Peyer's patch (tissue), 4 donors: ENCODE measurements at regions not wholly inside any gene's neighbourhood (a gene's known extent, or its start where the extent isn't known, plus 50 kb on each side); places are given as distances from the start of the nearest gene placed in this dataset.

Source experiments
- DNase-seq, 3 donors: peaks; one replicate each; pipeline ENCODE4 v3.0.0-alpha.2; 2017 to 2019
- H3K27ac ChIP-seq, 4 donors: fragments of 200-600 bp; sonication (generic); one replicate each; pipeline ENCODE4 v1.5.1; 2016 to 2019
- H3K27me3 ChIP-seq, 2 donors: fragments of 200-600 bp; sonication (generic); one replicate each; pipeline ENCODE4 v1.5.1; 2019
- H3K36me3 ChIP-seq, 3 donors: fragments of 200-600 bp; sonication (generic); one replicate each; pipeline ENCODE4 v1.5.1; 2016 to 2019
- H3K4me1 ChIP-seq, 4 donors: fragments of 200-600 bp; sonication (generic); one replicate each; pipeline ENCODE4 v1.5.1; 2016 to 2019
- H3K4me3 ChIP-seq, 4 donors: fragments of 200-600 bp; sonication (generic); 1 replicate in 3 of 4; 2 replicates in 1 of 4; pipeline ENCODE4 v1.5.1; 2016 to 2019; ENCODE audit warnings: mild to moderate bottlenecking in 1 of 4
- H3K9me3 ChIP-seq, 4 donors: fragments of 200-600 bp; sonication (generic); one replicate each; pipeline ENCODE4 v1.5.1; 2016 to 2019; ENCODE audit warnings: mild to moderate bottlenecking in 1 of 4
- POLR2A ChIP-seq, 2 donors: fragments of 450-650 bp; IDR thresholded peaks; one replicate each; pipeline ENCODE4 v1.5.1; 2017; ENCODE audit warnings: antibody characterized with exemption in 2 of 2, mild to moderate bottlenecking in 2 of 2, moderate library complexity in 2 of 2
- TF ChIP-seq, protein P1 (sequence below), 6 experiments: fragments of 450-650 bp in 4 of 6; fragments of 200-600 bp in 2 of 6; sonication (generic) in 1 of 6; IDR thresholded peaks; one replicate each; pipeline ENCODE4 v1.5.1; 2017 to 2019; ENCODE audit warnings: antibody characterized with exemption in 6 of 6, mild to moderate bottlenecking in 3 of 6, moderate library complexity in 1 of 6

- Histone ChIP-seq H3K4me1 (no peaks in the 10 kb centered on the region), H3K36me3 (no peaks in the 10 kb centered on the region), H3K27me3 (no peaks in the 10 kb centered on the region), H3K27ac (no peak overlapping the region), H3K9me3 (no peaks in the 10 kb centered on the region), H3K4me3 (no peak overlapping the region)
- no peak for DNase-seq
- TF ChIP-seq, protein P1, sequence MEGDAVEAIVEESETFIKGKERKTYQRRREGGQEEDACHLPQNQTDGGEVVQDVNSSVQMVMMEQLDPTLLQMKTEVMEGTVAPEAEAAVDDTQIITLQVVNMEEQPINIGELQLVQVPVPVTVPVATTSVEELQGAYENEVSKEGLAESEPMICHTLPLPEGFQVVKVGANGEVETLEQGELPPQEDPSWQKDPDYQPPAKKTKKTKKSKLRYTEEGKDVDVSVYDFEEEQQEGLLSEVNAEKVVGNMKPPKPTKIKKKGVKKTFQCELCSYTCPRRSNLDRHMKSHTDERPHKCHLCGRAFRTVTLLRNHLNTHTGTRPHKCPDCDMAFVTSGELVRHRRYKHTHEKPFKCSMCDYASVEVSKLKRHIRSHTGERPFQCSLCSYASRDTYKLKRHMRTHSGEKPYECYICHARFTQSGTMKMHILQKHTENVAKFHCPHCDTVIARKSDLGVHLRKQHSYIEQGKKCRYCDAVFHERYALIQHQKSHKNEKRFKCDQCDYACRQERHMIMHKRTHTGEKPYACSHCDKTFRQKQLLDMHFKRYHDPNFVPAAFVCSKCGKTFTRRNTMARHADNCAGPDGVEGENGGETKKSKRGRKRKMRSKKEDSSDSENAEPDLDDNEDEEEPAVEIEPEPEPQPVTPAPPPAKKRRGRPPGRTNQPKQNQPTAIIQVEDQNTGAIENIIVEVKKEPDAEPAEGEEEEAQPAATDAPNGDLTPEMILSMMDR (IDR thresholded peaks at IDR 0.05), result no peak
- TF ChIP-seq POLR2A (IDR thresholded peaks at IDR 0.05), result no peak
Observed at GRCh38 chr18:8965398-8965797, 137.1 kb upstream of the NDUFV2 start.

DNA sequence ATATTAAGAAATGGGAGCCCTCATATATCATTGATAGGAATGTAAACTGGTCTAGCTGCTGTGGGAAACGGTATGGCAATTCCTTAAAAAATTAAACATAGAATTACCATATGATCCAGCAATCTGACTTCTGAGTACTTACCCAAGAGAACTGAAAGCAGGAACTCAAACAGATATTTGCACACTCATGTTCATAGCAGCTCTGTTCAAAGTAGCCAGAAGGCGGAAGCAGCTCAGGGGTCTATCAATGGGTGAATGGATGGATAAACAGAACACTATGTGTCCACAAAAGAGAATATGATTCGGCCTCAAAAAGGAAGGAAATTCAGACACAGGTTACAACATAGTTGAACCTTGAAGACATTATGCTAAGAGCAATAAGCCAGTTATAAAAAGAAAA, 135.7 kb upstream of the NDUFV2 start:
- no peak for DNase-seq
- Histone ChIP-seq H3K4me1 (no peaks in the 10 kb centered on the region), H3K27ac (no peak overlapping the region), H3K36me3 (no peaks in the 10 kb centered on the region), H3K9me3 (no peaks in the 10 kb centered on the region), H3K4me3 (no peak overlapping the region), H3K27me3 (no peaks in the 10 kb centered on the region)
- no peak for TF ChIP-seq POLR2A (IDR thresholded peaks at IDR 0.05)
- TF ChIP-seq, protein P1 (IDR thresholded peaks at IDR 0.05), result no peak

DNA sequence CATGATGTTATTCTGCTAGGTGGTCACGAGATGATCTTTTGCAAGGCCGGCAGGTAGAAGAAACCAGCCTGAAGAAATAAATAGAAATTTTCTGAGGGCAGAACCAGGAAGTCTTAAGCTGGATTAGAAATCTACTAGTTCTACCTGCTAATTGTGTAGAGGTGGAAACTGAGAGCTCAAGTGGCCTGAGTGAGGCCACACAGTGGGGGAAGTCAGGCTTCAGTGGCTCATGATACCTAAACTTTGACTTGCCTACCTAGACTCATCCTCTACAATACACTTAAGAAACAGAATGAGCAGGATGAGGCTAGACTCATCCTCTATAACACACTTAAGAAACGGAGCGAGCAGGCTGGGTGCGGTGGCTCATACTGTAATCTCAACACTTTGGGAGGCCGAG, 134.9 kb upstream of the NDUFV2 start:
- TF ChIP-seq, protein P1 (IDR thresholded peaks at IDR 0.05), result no peak
- TF ChIP-seq POLR2A (IDR thresholded peaks at IDR 0.05), result no peak
- Histone ChIP-seq H3K4me1 (no peaks in the 10 kb centered on the region), H3K9me3 (no peaks in the 10 kb centered on the region), H3K4me3 (no peak overlapping the region), H3K27ac (no peak overlapping the region), H3K36me3 (no peaks in the 10 kb centered on the region), H3K27me3 (no peaks in the 10 kb centered on the region)
- no peak for DNase-seq

DNA sequence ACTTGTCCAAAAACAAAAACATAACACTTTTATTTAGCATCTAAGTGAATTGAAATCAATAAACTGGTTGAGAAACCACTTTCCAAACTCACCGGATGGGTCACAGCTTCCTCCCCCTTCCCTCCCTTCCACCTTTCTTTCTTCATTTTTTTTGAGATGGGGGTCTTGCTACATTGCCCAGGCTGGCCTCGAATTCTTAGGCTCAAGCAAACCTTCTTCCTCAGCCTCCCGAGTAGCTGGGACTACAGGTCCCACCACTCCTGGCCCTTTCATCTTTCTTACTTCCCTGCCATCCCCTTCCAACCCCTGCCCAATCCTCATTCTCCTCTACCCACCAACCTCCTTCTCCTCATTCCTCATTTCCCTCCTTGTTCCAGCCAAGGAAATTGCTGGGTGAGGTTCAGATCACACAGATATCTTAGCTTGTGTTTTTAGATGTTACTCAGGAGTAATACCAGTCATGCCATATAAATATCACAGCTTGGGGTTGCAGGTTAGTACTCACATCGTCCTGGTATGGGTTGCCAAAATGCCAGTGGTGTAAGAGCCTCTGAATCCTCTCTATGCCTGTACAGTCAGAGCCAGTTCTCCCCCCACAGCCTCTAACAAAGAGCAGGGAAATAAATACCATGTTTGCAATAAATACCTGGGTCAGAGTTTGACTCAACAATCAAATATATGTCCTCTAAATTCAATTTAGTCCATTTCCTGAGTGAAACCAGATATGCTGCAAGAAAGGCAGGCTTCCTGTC, 132.7 kb upstream of the NDUFV2 start:
- TF ChIP-seq, protein P1 (IDR thresholded peaks at IDR 0.05), result no peak
- TF ChIP-seq POLR2A (IDR thresholded peaks at IDR 0.05), result no peak
- no peaks in the 10 kb centered on the region for H3K9me3 ChIP-seq
- no peak overlapping the region for H3K27ac ChIP-seq
- H3K4me1 ChIP-seq, result no peaks in the 10 kb centered on the region
- no peak for DNase-seq
- no peaks in the 10 kb centered on the region for H3K36me3 ChIP-seq
- H3K4me3 ChIP-seq, result no peak overlapping the region
- H3K27me3 ChIP-seq, result no peaks in the 10 kb centered on the region

- Histone ChIP-seq H3K9me3 (no peaks in the 10 kb centered on the region), H3K27me3 (no peaks in the 10 kb centered on the region), H3K36me3 (no peaks in the 10 kb centered on the region), H3K4me3 (no peak overlapping the region), H3K27ac (no peak overlapping the region), H3K4me1 (no peaks in the 10 kb centered on the region)
- DNase-seq, result no peak
- TF ChIP-seq POLR2A (IDR thresholded peaks at IDR 0.05), result no peak
- TF ChIP-seq, protein P1 (IDR thresholded peaks at IDR 0.05), result no peak
Observed at GRCh38 chr18:8970843-8971242, 131.7 kb upstream of the NDUFV2 start.
